K562 (cell line): ENCODE measurements at regions not wholly inside any gene's neighbourhood (a gene's known extent, or its start where the extent isn't known, plus 50 kb on each side); places are given as distances from the start of the nearest gene placed in this dataset.

ENCODE experiments used
- ATAC-seq: fragments of 200-7000 bp; cut with Tn5 transposase; 3 replicates; pipeline ENCODE4 v1.9.1; 2020; ENCODE audit warnings: moderate library complexity
- BruUV-seq: library from RNA; stranded (reverse); fragments of 400-500 nt; replicated peaks from 2 replicates; lab custom pipeline; 2021; lab: Mats Ljungman, UMichigan
- CTCF ChIA-PET: fragments of 300-600 bp; formaldehyde crosslinking; extraction: SDS; loops from one replicate; lab custom pipeline; 2021; ENCODE audit warnings: low intra/inter-chr PET ratio; lab: Yijun Ruan, JAX
- POLR2A ChIA-PET: fragments of 300-600, 350-650 bp; sonication (Branson Sonifier 250); formaldehyde crosslinking; extraction: SDS; loops from one replicate; lab custom pipeline; 2021; ENCODE audit warnings: antibody characterized with exemption, inconsistent platforms; lab: Yijun Ruan, JAX
- DNase-seq, 4 experiments: peaks; one replicate each; pipeline versions ENCODE4 v3.0.0 to v3.0.0-alpha.2; 2011 to 2018; ENCODE audit warnings: low spot score in 3 of 4, mixed read lengths in 3 of 4; ENCODE audit errors: extremely low read depth in 1 of 4
- FAIRE-seq: peaks from 2 replicates; lab custom pipeline; 2011; peaks lifted over from hg19 to GRCh38; lab: Jason Lieb, UNC
- H2AFZ ChIP-seq: 2 replicates; pipeline ENCODE4 v1.6.0; 2011; ENCODE audit warnings: low read depth, low read length, control low read depth, inconsistent platforms
- H3K27ac ChIP-seq: fragments of 200-600 bp; 3 replicates; pipeline ENCODE4 v1.8.0; 2011; ENCODE audit warnings: low read depth, mild to moderate bottlenecking, control low read depth, inconsistent platforms, low read length, moderate library complexity, mixed read lengths; ENCODE audit errors: extremely low read depth
- H3K27me3 ChIP-seq, 2 experiments: fragments of 300-600 bp in 1 of 2; 2 replicates in 1 of 2; 3 replicates in 1 of 2; pipeline versions ENCODE4 v1.6.0 to v1.8.0; 2011; ENCODE audit warnings: inconsistent platforms in 2 of 2, low read length in 2 of 2, mild to moderate bottlenecking in 1 of 2, mixed read lengths in 1 of 2, moderate library complexity in 1 of 2; ENCODE audit not compliant: control insufficient read depth in 2 of 2, insufficient read depth in 2 of 2
- H3K36me3 ChIP-seq: fragments of 300-600 bp; 3 replicates; pipeline ENCODE4 v1.8.0; 2011; ENCODE audit warnings: mild to moderate bottlenecking, low read length, inconsistent platforms; ENCODE audit not compliant: control insufficient read depth, insufficient read depth
- H3K4me1 ChIP-seq, 2 experiments: fragments of 200-600 bp in 1 of 2; replicated peaks in 1 of 2; 2 replicates in 1 of 2; 3 replicates in 1 of 2; pipeline versions ENCODE4 v1.5.1 to v1.8.0; 2011; ENCODE audit warnings: inconsistent platforms in 2 of 2, low read length in 2 of 2, mild to moderate bottlenecking in 1 of 2, mixed read lengths in 1 of 2, moderate library complexity in 1 of 2; ENCODE audit not compliant: control insufficient read depth in 2 of 2, insufficient read depth in 2 of 2
- H3K4me2 ChIP-seq: 2 replicates; pipeline ENCODE4 v1.6.1; 2011; ENCODE audit warnings: low read length, control low read depth, inconsistent platforms, mixed read lengths; ENCODE audit not compliant: insufficient read depth
- H3K4me3 ChIP-seq: fragments of 200-600 bp; sonication (generic), shearing (Covaris generic); 2 replicates; pipeline ENCODE4 v1.5.1; 2016; ENCODE audit warnings: control low read depth, inconsistent platforms
- H3K79me2 ChIP-seq: fragments of 200-600 bp; 3 replicates; pipeline ENCODE4 v1.8.0; 2011; ENCODE audit warnings: low read length, inconsistent platforms; ENCODE audit not compliant: control insufficient read depth, insufficient read depth
- H3K9ac ChIP-seq, 2 experiments: 2 replicates each; pipeline versions ENCODE4 v1.6.0 to v1.6.1; 2011; ENCODE audit warnings: low read depth in 2 of 2, low read length in 2 of 2, control low read depth in 1 of 2, inconsistent platforms in 1 of 2, mild to moderate bottlenecking in 1 of 2, mixed read lengths in 1 of 2; ENCODE audit not compliant: insufficient read depth in 1 of 2
- H3K9me1 ChIP-seq: one replicate; pipeline ENCODE4 v1.6.0; 2011; ENCODE audit warnings: inconsistent platforms, mild to moderate bottlenecking, low read length, moderate library complexity; ENCODE audit not compliant: control insufficient read depth, insufficient read depth
- H3K9me3 ChIP-seq: replicated peaks from 2 replicates; pipeline ENCODE4 v1.5.1; 2011; ENCODE audit warnings: low read depth, low read length, inconsistent platforms; ENCODE audit not compliant: control insufficient read depth, insufficient read depth
- H4K20me1 ChIP-seq: replicated peaks from 2 replicates; pipeline ENCODE4 v1.6.1; 2011; ENCODE audit warnings: low read length, inconsistent platforms, mixed read lengths; ENCODE audit not compliant: control insufficient read depth, insufficient read depth
- ARID1B ChIP-seq: fragments of 450-650 bp; IDR thresholded peaks from 2 replicates; pipeline ENCODE4 v1.6.1; 2016; ENCODE audit warnings: antibody characterized with exemption, mild to moderate bottlenecking, inconsistent platforms
- ATF7 ChIP-seq: fragments of 450-650 bp; IDR thresholded peaks from 2 replicates; pipeline ENCODE4 v1.7.1; 2014; ENCODE audit warnings: mild to moderate bottlenecking, moderate library complexity
- BHLHE40 ChIP-seq: IDR thresholded peaks from 2 replicates; pipeline ENCODE4 v1.6.1; 2011; ENCODE audit warnings: low read length, improper control_type of control experiment
- ETV1 ChIP-seq: fragments of 450-650 bp; conservative IDR thresholded peaks from 2 replicates; pipeline ENCODE4 v1.6.1; 2016; ENCODE audit warnings: missing genetic modification characterization, control low read depth, low read depth, missing compliant biosample characterization
- HES1 ChIP-seq: fragments of 450-650 bp; IDR thresholded peaks from 2 replicates; pipeline ENCODE4 v1.6.1; 2016; ENCODE audit warnings: low read depth, mild to moderate bottlenecking, moderate library complexity
- HMBOX1 ChIP-seq: sonication (generic); IDR thresholded peaks from 2 replicates; pipeline ENCODE4 v1.6.1; 2016
- JUND ChIP-seq, 2 experiments: IDR thresholded peaks; 2 replicates in 1 of 2; 3 replicates in 1 of 2; pipeline ENCODE4 v1.6.1; 2011; ENCODE audit warnings: borderline replicate concordance in 2 of 2, low read depth in 2 of 2, low read length in 2 of 2, improper control_type of control experiment in 1 of 2, missing biosample characterization in 1 of 2, missing genetic modification characterization in 1 of 2, missing genetic modification reagents in 1 of 2
- KDM1A ChIP-seq, 2 experiments: fragments of 450-650 bp; IDR thresholded peaks; 2 replicates each; pipeline ENCODE4 v1.6.1; 2016; ENCODE audit warnings: mild to moderate bottlenecking in 2 of 2
- MEF2A ChIP-seq: IDR thresholded peaks from 2 replicates; pipeline ENCODE4 v1.6.1; 2011; ENCODE audit warnings: low read depth, mild to moderate bottlenecking, low read length, moderate library complexity; ENCODE audit not compliant: control insufficient read depth
- MEF2D ChIP-seq: conservative IDR thresholded peaks from 2 replicates; pipeline ENCODE4 v1.6.1; 2016; ENCODE audit warnings: low read depth, missing genetic modification characterization, missing compliant biosample characterization
- RCOR1 ChIP-seq, 2 experiments: IDR thresholded peaks; 2 replicates each; pipeline ENCODE4 v1.6.1; 2012; ENCODE audit warnings: low read depth in 2 of 2, low read length in 2 of 2, borderline replicate concordance in 1 of 2, improper control_type of control experiment in 1 of 2
- SOX6 ChIP-seq: fragments of 450-650 bp; IDR thresholded peaks from 2 replicates; pipeline ENCODE4 v1.6.1; 2014; ENCODE audit warnings: mild to moderate bottlenecking
- SPI1 ChIP-seq: IDR thresholded peaks from 2 replicates; pipeline ENCODE4 v1.6.1; 2011; ENCODE audit warnings: low read depth, low read length, control low read depth, borderline replicate concordance
- TFAM ChIP-seq: fragments of 250-450 bp; sonication (Bioruptor Pico); conservative IDR thresholded peaks from 2 replicates; pipeline ENCODE4 v1.5.0; 2021; ENCODE audit warnings: mild to moderate bottlenecking, moderate library complexity
- ZNF766 ChIP-seq: fragments of 200-800 bp; sonication (Bioruptor generic); conservative IDR thresholded peaks from 2 replicates; pipeline ENCODE4 v1.6.1; 2016; ENCODE audit warnings: missing genetic modification characterization, missing compliant biosample characterization
- ZNF830 ChIP-seq: fragments of 250-450 bp; sonication (Bioruptor Pico); IDR thresholded peaks from 2 replicates; pipeline ENCODE4 v1.5.0; 2021; ENCODE audit warnings: mild to moderate bottlenecking
- WGBS: fragments of 100-300 bp; shearing (Covaris generic); methylation state at CpG from one replicate; pipeline ENCODE4 v1.1.6; 2016; ENCODE audit warnings: low coverage, mixed read lengths; ENCODE audit not compliant: insufficient coverage; ENCODE audit errors: missing lambda C conversion rate; 5-methylcytosine and 5-hydroxymethylcytosine counted together
- in situ Hi-C: fragments of 300-500 bp; cut with MboI; formaldehyde crosslinking; loops from 4 replicates; pipeline ENCODE4 v1.15.0; 2018; ENCODE audit warnings: inconsistent platforms, mixed read lengths
- intact Hi-C: fragments of 100-400 bp; cut with micrococcal nuclease; formaldehyde crosslinking; loops from 2 replicates; pipeline ENCODE4 v1.14.2; 2022

DNA sequence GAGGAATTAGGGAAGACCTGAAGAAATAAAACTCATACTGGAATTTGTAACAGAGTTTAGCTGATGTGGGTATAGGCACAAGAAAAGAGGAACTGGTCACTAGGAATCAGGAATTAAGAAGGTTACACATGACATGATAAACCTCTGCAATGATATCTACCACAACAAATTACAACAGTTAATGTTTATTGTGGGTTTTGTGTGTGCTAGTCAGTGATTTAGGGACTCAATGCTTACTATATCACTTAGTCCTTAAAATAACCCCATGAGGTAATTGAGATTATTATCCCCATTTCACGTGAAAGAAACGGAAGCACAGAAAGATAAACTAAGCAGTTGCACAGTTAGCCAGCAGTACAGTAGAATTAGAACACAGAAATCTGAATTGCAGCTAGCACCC is 415.8 kb upstream of the ZEB2 start:
- no peak for FAIRE-seq
- WGBS, result 3% methylated on average over 2 of the region's 2 CpGs
- in situ Hi-C loops, result no loop called here

More for the DNA sequence above, 415.8 kb upstream of the ZEB2 start:
- no peak for TF ChIP-seq MEF2A
- peak in 1 of 2 experiments; percentile 60; a peak in 1 of 4 replicates for TF ChIP-seq RCOR1 (IDR thresholded peaks at IDR 0.05; ENCODE audit: borderline replicate concordance in 1 of 2, low read depth in 2 of 2, low read length in 2 of 2)
- TF ChIP-seq ATF7, result 0 out of 2 replicates have a peak, but pooled peaks have one; percentile 33
- peak; percentile 88 for TF ChIP-seq SPI1
- TF ChIP-seq JUND (IDR thresholded peaks at IDR 0.05; ENCODE audit: borderline replicate concordance, low read depth, low read length), result 0 out of 2 replicates have a peak, but pooled peaks have one; percentile 24
- no peak; the same call in 2 of the 3 replicates for TF ChIP-seq JUND (tag; IDR thresholded peaks at IDR 0.05; ENCODE audit: borderline replicate concordance, low read depth, low read length)
- peak; percentile 36; the same call in 1 of the 2 replicates for TF ChIP-seq HES1
- peak; percentile 61 to 77; a peak in 3 of 4 replicates for TF ChIP-seq KDM1A (IDR thresholded peaks at IDR 0.05)
- 0 out of 2 replicates have a peak, but pooled peaks have one; percentile 18 for TF ChIP-seq HMBOX1
- no peak for TF ChIP-seq ARID1B
- peak; percentile 58 for TF ChIP-seq ETV1 (tag)
- TF ChIP-seq MEF2D (tag), result peak; percentile 61; the same call in 1 of the 2 replicates
- TF ChIP-seq TFAM (CRISPR knock-in tag), result no peak
- TF ChIP-seq BHLHE40, result peak; percentile 48; the same call in 1 of the 2 replicates
- peak; percentile 90 for TF ChIP-seq ZNF766 (CRISPR knock-in tag)
- peak; percentile 63; the same call in 1 of the 2 replicates for TF ChIP-seq SOX6
- TF ChIP-seq ZNF830 (CRISPR knock-in tag), result no peak
- Histone ChIP-seq H4K20me1 (no peaks in the 10 kb centered on the region), H3K4me1 (peaks cover 0 to 9% of the 10 kb centered on the region in 2 experiments; a peak in 3 of 5 replicates), H3K4me3 (no peak overlapping the region), H3K9ac (no peak overlapping the region), H2AFZ (no peak overlapping the region; the same call in 1 of the 2 replicates), H3K9me3 (0 out of 2 replicates have a peak, but pooled peaks cover 2% of the 10 kb centered on the region), H3K36me3 (no peaks in the 10 kb centered on the region), H3K27ac (no peak overlapping the region), H3K27me3 (no peaks in the 10 kb centered on the region), H3K9me1 (no peaks in the 10 kb centered on the region), H3K79me2 (no peaks in the 10 kb centered on the region), H3K4me2 (no peak overlapping the region)
- intact Hi-C loops, result no loop called here
- no TSS peak for BruUV-seq
- no peak for ATAC-seq
- ChIA-PET POLR2A (interaction anchor here (4.1 kb wide), 1 partner anchor 10 kb away, joined by 13 read pairs; no protein-coding TSS in a partner anchor), CTCF (no interaction called here)
- DNase-seq, result no peak
